ENCODE measurements at regions not wholly inside any gene's neighbourhood (a gene's known extent, or its start where the extent isn't known, plus 50 kb on each side); places are given as distances from the start of the nearest gene placed in this dataset.

GRCh38 chr15:70302360-70302759 is 204.6 kb upstream of the TLE3 start:
- DNase-seq = no peak
- no peaks in the 10 kb centered on the region for H3K36me3 ChIP-seq (ENCODE audit: control insufficient read depth in 1 of 2, insufficient read depth in 2 of 2, low read length in 1 of 2)
- 96 to 97% methylated on average over 1 of the region's 1 CpG for WGBS, 2 donors
- intact Hi-C loops (cut with DNase I) = no loop called here
- no peak overlapping the region for H3K4me3 ChIP-seq (ENCODE audit: low read length in 2 of 2)
- ATAC-seq (ENCODE audit: low FRiP score) = no peak
- no peak overlapping the region for H3K27ac ChIP-seq (ENCODE audit: low read depth in 1 of 2, low read length in 2 of 2)
- no peaks in the 10 kb centered on the region for H3K4me1 ChIP-seq (ENCODE audit: control insufficient read depth in 1 of 2, insufficient read depth in 2 of 2, low read length in 2 of 2)
- peaks cover 1% of the 10 kb centered on the region for H3K9me3 ChIP-seq (ENCODE audit: control insufficient read depth, low read length)
- no peaks in the 10 kb centered on the region for H3K27me3 ChIP-seq (ENCODE audit: control insufficient read depth in 1 of 2, insufficient read depth in 2 of 2, low read length in 1 of 2)

GRCh38 chr15:70301396-70301795 is 203.7 kb upstream of the TLE3 start:
- Histone ChIP-seq H3K27me3 (ENCODE audit: control insufficient read depth in 1 of 2, insufficient read depth in 2 of 2, low read length in 1 of 2) (no peaks in the 10 kb centered on the region), H3K4me1 (ENCODE audit: control insufficient read depth in 1 of 2, insufficient read depth in 2 of 2, low read length in 2 of 2) (no peaks in the 10 kb centered on the region), H3K36me3 (ENCODE audit: control insufficient read depth in 1 of 2, insufficient read depth in 2 of 2, low read length in 1 of 2) (no peaks in the 10 kb centered on the region), H3K4me3 (ENCODE audit: low read length in 2 of 2) (no peak overlapping the region), H3K9me3 (ENCODE audit: control insufficient read depth, low read length) (peaks cover 1% of the 10 kb centered on the region), H3K27ac (ENCODE audit: low read depth in 1 of 2, low read length in 2 of 2) (no peak overlapping the region)
- intact Hi-C loops (cut with DNase I) = no loop called here
- 81 to 87% methylated on average over 5 of the region's 5 CpGs for WGBS, 2 donors
- DNase-seq (no peak), ATAC-seq (ENCODE audit: low FRiP score) (no peak)

DNA sequence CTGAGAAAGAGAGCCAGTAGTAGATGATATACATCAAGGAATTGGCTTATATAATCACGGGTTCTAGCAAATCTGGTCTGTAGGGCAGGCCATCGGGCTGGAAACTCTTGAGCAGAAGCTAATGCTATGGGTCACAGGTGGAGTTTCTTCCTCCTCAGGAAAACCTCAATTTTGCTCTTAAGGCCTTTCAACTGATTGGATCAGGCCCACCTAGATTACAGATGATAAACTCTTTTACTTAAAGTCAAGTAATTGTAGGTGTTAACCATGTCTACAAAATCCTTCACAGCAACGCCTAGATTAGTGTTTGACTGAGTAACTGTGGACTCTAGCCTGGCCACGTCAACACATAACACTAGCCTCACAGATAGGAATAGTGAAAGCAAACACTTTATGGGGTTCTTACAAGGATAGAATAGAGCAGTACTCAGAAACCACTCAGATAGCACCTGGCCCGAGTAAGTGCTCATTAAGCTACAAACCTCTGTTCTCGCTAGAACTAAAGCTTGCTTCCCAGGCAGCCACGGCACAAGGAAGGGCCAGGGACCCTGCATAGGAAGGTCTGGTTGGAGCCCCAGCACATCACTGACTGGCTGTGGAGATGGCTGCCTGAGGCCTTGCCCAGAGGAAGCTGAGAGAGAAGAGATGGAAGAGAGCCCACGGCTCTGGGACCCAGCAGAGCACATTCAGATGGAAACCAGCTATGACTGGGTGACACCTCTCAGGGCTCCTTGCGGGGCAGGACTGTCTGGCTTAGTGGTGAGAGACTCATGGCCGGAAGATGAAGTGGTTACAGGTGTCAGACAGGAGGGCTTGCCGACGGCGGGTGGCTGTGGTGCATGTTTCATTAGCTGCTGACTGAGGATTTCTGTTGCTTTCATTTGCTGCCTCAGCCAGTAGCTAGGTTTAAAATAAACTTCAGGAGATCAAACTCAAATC is 202.5 kb upstream of the TLE3 start:
- 90 to 93% methylated on average over 13 of the region's 13 CpGs for WGBS, 2 donors
- intact Hi-C loops (cut with DNase I) = no loop called here
- no peak for DNase-seq
- peaks cover 1% of the 10 kb centered on the region for H3K9me3 ChIP-seq (ENCODE audit: control insufficient read depth, low read length)
- no peak overlapping the region for H3K4me3 ChIP-seq (ENCODE audit: low read length in 2 of 2)
- H3K4me1 ChIP-seq (ENCODE audit: control insufficient read depth in 1 of 2, insufficient read depth in 2 of 2, low read length in 2 of 2) = no peaks in the 10 kb centered on the region
- ATAC-seq (ENCODE audit: low FRiP score) = no peak
- H3K36me3 ChIP-seq (ENCODE audit: control insufficient read depth in 1 of 2, insufficient read depth in 2 of 2, low read length in 1 of 2) = no peaks in the 10 kb centered on the region
- no peaks in the 10 kb centered on the region for H3K27me3 ChIP-seq (ENCODE audit: control insufficient read depth in 1 of 2, insufficient read depth in 2 of 2, low read length in 1 of 2)
- no peak overlapping the region for H3K27ac ChIP-seq (ENCODE audit: low read depth in 1 of 2, low read length in 2 of 2)

DNA sequence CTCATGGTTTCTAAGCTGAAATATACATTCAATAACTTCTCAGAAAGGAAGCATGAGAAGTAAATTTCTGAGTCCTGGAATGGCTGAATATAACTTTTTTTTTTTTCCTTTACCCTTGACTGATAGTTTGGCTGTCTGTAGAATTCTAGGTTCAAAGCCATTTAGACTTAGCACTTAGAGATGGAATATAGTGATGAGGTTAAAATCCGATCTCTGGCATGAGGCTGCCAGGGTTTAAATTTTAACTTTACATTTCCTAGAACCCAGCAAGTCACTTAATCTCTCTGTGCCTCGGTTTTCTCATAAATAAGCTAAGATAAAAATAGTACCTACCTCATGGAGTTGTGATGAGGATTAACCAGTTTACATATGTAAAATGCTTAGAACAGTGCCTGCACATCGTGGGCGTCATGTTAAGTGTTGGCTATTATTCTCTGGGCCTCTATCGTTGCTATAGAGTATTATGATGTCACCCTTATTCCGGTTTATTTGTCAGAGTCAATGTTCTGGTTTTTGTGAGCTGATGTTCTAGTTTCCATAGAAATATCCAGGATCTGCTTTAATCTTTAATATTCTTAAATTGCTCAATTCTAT is 199.8 kb upstream of the TLE3 start:
- 81% methylated on average over 6 of the region's 6 CpGs for WGBS, 2 donors
- H3K27ac ChIP-seq (ENCODE audit: low read depth in 1 of 2, low read length in 2 of 2) = no peak overlapping the region
- intact Hi-C loops (cut with DNase I) = no loop called here

DNA sequence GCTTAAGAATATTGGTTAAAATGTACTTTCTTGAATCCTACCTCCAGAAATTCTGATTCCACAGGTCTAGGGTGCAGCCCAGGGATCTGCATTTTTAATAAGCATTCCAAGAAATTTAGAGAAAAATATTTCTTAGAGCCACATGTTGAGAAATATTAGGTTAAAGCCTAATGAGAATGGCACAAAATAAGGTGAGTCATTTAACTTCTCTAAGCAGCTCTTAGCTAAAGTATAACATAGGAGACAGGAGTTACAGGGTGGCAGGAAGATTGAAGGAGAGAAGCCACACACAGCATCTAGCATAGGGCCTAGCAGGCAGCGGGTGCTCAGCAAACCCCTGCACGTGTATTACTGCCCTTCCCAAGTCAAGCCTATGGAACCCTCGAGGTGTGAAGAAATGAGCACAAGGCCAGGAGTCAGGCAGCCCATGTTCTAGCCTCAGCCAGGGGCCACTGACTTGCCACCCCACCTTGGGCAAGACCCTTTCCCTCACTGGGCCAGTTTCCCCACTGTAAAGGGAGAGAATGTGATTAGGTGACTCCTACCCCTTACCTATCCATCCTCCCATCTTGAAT is 197.1 kb upstream of the TLE3 start:
- Histone ChIP-seq H3K4me1 (ENCODE audit: control insufficient read depth in 1 of 2, insufficient read depth in 2 of 2, low read length in 2 of 2) (no peaks in the 10 kb centered on the region), H3K9me3 (ENCODE audit: control insufficient read depth, low read length) (no peaks in the 10 kb centered on the region), H3K36me3 (ENCODE audit: control insufficient read depth in 1 of 2, insufficient read depth in 2 of 2, low read length in 1 of 2) (no peaks in the 10 kb centered on the region), H3K27ac (ENCODE audit: low read depth in 1 of 2, low read length in 2 of 2) (no peak overlapping the region), H3K27me3 (ENCODE audit: control insufficient read depth in 1 of 2, insufficient read depth in 2 of 2, low read length in 1 of 2) (no peaks in the 10 kb centered on the region), H3K4me3 (ENCODE audit: low read length in 2 of 2) (no peak overlapping the region)
- ATAC-seq (ENCODE audit: low FRiP score) (no peak), DNase-seq (no peak)
- intact Hi-C loops (cut with DNase I) = no loop called here
- 94 to 95% methylated on average over 3 of the region's 3 CpGs for WGBS, 2 donors

More for the DNA sequence above, 199.8 kb upstream of the TLE3 start:
- no peaks in the 10 kb centered on the region for H3K27me3 ChIP-seq (ENCODE audit: control insufficient read depth in 1 of 2, insufficient read depth in 2 of 2, low read length in 1 of 2)
- H3K36me3 ChIP-seq (ENCODE audit: control insufficient read depth in 1 of 2, insufficient read depth in 2 of 2, low read length in 1 of 2) = no peaks in the 10 kb centered on the region
- H3K4me3 ChIP-seq (ENCODE audit: low read length in 2 of 2) = no peak overlapping the region
- no peaks in the 10 kb centered on the region for H3K9me3 ChIP-seq (ENCODE audit: control insufficient read depth, low read length)
- ATAC-seq (ENCODE audit: low FRiP score) = no peak
- H3K4me1 ChIP-seq (ENCODE audit: control insufficient read depth in 1 of 2, insufficient read depth in 2 of 2, low read length in 2 of 2) = no peaks in the 10 kb centered on the region
- DNase-seq = no peak

- Histone ChIP-seq H3K4me1 (ENCODE audit: control insufficient read depth in 1 of 2, insufficient read depth in 2 of 2, low read length in 2 of 2) (peaks cover 0 to 3% of the 10 kb centered on the region in 2 donors), H3K36me3 (ENCODE audit: control insufficient read depth in 1 of 2, insufficient read depth in 2 of 2, low read length in 1 of 2) (no peaks in the 10 kb centered on the region), H3K4me3 (ENCODE audit: low read length in 2 of 2) (no peak overlapping the region), H3K27me3 (ENCODE audit: control insufficient read depth in 1 of 2, insufficient read depth in 2 of 2, low read length in 1 of 2) (no peaks in the 10 kb centered on the region), H3K9me3 (ENCODE audit: control insufficient read depth, low read length) (no peaks in the 10 kb centered on the region), H3K27ac (ENCODE audit: low read depth in 1 of 2, low read length in 2 of 2) (no peak overlapping the region)
- WGBS, 2 donors = 92 to 95% methylated on average over 10 of the region's 10 CpGs
- no peak for ATAC-seq (ENCODE audit: low FRiP score)
- DNase-seq = no peak
- intact Hi-C loops (cut with DNase I) = no loop called here
These were observed 196.1 kb upstream of the TLE3 start for GRCh38 chr15:70293591-70294470.

- H3K27me3 ChIP-seq (ENCODE audit: control insufficient read depth in 1 of 2, insufficient read depth in 2 of 2, low read length in 1 of 2) = no peaks in the 10 kb centered on the region
- no peak for ATAC-seq (ENCODE audit: low FRiP score)
- 93 to 100% methylated on average over 1 of the region's 1 CpG for WGBS, 2 donors
- H3K27ac ChIP-seq (ENCODE audit: low read depth in 1 of 2, low read length in 2 of 2) = no peak overlapping the region
- H3K9me3 ChIP-seq (ENCODE audit: control insufficient read depth, low read length) = no peaks in the 10 kb centered on the region
- peaks cover 0 to 3% of the 10 kb centered on the region in 2 donors for H3K4me1 ChIP-seq (ENCODE audit: control insufficient read depth in 1 of 2, insufficient read depth in 2 of 2, low read length in 2 of 2)
- no peak overlapping the region for H3K4me3 ChIP-seq (ENCODE audit: low read length in 2 of 2)
- intact Hi-C loops (cut with DNase I) = no loop called here
- H3K36me3 ChIP-seq (ENCODE audit: control insufficient read depth in 1 of 2, insufficient read depth in 2 of 2, low read length in 1 of 2) = no peaks in the 10 kb centered on the region
- no peak for DNase-seq
These were observed 195.4 kb upstream of the TLE3 start for GRCh38 chr15:70293138-70293537.

DNA sequence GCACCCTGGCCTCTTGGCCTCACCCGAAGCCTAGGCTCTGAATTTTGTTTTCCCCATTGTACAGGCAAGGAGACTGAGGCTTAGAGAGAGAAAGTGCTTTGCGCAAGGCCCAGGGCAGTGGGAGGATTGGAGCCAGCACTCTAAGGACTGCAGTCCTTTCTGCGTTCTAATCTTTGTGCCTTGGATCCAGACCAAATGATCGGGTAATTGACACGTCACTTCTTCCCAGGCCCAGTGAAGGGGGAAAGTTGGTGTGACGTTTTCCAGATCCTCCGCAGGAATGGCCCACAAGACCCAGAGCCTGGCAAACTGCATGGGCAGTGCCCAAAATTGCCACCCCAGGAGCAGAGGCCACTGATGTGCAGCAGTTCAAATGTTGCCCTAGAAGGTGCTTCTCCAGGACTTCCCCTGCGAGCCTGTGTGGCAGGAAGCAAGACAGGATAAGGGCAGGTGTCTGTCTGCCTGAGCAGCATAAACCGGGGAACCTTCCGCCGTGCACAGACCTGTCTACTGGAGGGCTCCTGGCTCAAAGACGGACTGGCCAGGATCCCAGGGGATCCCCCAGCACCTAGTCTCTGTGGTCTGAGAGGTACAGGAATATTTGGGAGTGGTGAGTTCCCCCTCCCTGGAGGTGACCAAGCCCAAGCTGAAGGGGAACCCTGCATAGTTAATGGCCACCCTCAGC is 194.5 kb upstream of the TLE3 start:
- Histone ChIP-seq H3K27ac (ENCODE audit: low read depth in 1 of 2, low read length in 2 of 2) (no peak overlapping the region), H3K27me3 (ENCODE audit: control insufficient read depth in 1 of 2, insufficient read depth in 2 of 2, low read length in 1 of 2) (no peaks in the 10 kb centered on the region), H3K9me3 (ENCODE audit: control insufficient read depth, low read length) (no peaks in the 10 kb centered on the region), H3K36me3 (ENCODE audit: control insufficient read depth in 1 of 2, insufficient read depth in 2 of 2, low read length in 1 of 2) (no peaks in the 10 kb centered on the region), H3K4me1 (ENCODE audit: control insufficient read depth in 1 of 2, insufficient read depth in 2 of 2, low read length in 2 of 2) (peaks cover 0 to 3% of the 10 kb centered on the region in 2 donors), H3K4me3 (ENCODE audit: low read length in 2 of 2) (no peak overlapping the region)
- ATAC-seq (ENCODE audit: low FRiP score) (no peak), DNase-seq (peak in 1 of 2 donors; percentile 27)
- WGBS, 2 donors = 88 to 90% methylated on average over 12 of the region's 12 CpGs
- intact Hi-C loops (cut with DNase I) = no loop called here

All from aorta (tissue), 5 donors.